Astrocyte of the spinal cord (primary cell): ENCODE measurements at regions not wholly inside any gene's neighbourhood (a gene's known extent, or its start where the extent isn't known, plus 50 kb on each side); places are given as distances from the start of the nearest gene placed in this dataset.

Experiments
- DNase-seq: peaks from one replicate; pipeline ENCODE4 v3.0.0; 2011; ENCODE audit warnings: low read depth, low spot score
- H3K4me3 ChIP-seq: 2 replicates; pipeline ENCODE4 v1.5.1; 2011; ENCODE audit warnings: low read depth, mild to moderate bottlenecking, low read length, moderate library complexity
- in situ Hi-C: cut with HindIII; loops from 2 replicates; pipeline ENCODE4 v1.10.0; 2017; ENCODE audit warnings: low sequenced_read_pairs
- TF ChIP-seq, protein P1 (sequence below): IDR thresholded peaks from 2 replicates; pipeline ENCODE4 v1.5.1; 2012; ENCODE audit warnings: low read depth, mild to moderate bottlenecking, low read length, inconsistent platforms

DNA sequence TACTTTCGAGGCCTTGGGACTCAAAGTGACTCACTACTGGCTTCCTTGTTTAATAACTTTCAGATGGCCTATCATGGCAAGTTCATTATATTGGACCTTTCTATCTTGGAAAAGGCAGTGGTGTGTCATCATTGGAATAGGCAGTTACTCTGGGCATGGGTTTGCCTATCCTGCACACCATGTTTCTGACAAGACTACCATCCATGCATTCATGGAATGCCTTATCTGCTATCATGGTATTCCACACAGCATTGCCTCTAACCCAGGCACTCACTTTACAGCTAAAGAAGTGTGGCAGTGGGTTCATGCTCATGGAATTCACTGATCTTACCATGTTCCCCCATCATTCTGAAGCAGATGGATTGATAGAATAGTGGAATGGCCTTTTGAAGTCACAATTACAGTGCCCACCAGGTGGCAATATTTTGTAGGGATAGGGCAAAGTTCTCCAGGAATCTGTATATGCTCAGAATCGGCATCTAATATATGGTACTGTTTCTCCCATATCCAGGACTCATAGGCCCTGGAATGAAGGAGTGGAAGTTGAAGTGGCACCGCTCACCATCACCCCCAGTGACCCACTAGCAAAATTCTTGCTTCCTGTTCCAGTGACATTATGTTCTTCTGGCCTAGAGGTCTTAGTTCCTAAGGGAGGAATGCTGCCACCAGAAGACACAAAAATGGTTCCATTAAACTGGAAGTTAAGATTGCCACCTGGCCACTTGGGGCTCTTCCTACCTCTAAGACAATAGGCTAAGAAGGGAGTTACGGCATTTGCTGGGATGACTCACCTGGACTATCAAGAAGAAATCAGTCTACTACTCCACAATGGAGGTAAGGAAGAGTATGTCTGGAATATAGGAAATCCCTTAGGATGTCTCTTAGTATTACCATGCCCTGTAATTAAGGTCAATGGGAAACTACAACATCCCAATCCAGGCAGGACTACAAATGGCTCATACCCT, 1161.4 kb downstream of the SI start:
- TF ChIP-seq, protein P1, sequence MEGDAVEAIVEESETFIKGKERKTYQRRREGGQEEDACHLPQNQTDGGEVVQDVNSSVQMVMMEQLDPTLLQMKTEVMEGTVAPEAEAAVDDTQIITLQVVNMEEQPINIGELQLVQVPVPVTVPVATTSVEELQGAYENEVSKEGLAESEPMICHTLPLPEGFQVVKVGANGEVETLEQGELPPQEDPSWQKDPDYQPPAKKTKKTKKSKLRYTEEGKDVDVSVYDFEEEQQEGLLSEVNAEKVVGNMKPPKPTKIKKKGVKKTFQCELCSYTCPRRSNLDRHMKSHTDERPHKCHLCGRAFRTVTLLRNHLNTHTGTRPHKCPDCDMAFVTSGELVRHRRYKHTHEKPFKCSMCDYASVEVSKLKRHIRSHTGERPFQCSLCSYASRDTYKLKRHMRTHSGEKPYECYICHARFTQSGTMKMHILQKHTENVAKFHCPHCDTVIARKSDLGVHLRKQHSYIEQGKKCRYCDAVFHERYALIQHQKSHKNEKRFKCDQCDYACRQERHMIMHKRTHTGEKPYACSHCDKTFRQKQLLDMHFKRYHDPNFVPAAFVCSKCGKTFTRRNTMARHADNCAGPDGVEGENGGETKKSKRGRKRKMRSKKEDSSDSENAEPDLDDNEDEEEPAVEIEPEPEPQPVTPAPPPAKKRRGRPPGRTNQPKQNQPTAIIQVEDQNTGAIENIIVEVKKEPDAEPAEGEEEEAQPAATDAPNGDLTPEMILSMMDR: no peak
- DNase-seq: no peak
- in situ Hi-C loops: no loop called here
- no peak overlapping the region for H3K4me3 ChIP-seq

DNA sequence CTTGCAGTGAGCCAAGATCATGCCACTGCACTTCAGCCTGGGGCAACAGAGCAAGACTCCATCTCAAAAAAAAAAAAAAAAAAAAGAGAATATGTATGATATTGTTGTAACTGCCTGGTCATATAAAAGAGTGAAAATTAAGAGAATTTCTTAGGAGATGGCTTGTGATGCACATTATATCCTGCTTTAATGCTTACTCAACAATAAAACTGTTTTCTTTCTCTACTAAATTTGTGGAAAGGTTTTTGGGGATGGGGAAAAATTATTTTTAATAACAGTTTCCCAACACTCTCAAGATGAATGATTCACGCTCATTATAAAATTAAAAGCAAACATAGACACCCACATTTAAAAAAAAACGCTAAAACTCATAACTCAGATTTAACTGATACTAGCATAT, 1163.0 kb downstream of the SI start:
- H3K4me3 ChIP-seq: no peak overlapping the region
- TF ChIP-seq, protein P1: no peak
- DNase-seq: no peak
- in situ Hi-C loops: no loop called here

DNA sequence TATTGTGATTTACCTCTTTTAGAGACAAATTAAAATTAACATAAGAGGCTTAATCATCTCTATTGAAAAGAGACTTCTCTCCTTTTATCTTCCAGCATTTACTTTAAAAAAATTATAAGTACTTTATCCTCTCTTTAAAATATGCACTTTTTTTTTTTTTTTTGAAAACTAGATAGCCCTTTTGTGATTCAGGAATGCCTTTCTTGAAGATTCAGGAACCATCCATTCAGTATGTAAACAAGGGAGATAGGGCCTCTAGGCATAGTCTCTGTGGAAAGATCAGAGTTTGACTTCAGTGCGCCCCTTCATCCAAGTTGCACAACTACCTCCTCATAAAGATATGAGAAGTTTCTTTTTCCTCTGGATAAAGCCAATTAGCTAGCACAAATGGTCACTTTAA, 1163.7 kb downstream of the SI start:
- DNase-seq: no peak
- in situ Hi-C loops: no loop called here
- TF ChIP-seq, protein P1: no peak
- no peak overlapping the region for H3K4me3 ChIP-seq

DNA sequence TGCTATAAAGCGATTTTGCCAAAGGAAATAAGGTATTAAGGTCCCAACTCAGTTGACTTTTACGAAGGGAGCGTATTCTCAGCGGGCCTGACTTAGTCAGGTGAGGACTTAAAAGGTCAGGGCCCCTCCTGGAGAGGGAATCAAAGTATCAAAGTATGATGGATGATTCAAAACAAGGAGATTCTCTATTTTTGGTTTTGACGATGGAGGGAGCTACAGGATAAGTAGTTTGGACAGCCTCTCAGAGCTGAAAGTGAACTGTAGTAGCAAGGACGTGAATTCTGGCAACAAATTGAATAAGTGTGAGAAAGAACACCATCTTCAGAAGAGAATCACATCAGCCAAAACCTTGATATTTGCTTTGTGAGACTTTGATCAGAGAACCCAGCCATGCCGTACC, 1186.5 kb downstream of the SI start:
- in situ Hi-C loops: no loop called here
- TF ChIP-seq, protein P1: no peak
- H3K4me3 ChIP-seq: no peak overlapping the region
- DNase-seq: no peak

DNA sequence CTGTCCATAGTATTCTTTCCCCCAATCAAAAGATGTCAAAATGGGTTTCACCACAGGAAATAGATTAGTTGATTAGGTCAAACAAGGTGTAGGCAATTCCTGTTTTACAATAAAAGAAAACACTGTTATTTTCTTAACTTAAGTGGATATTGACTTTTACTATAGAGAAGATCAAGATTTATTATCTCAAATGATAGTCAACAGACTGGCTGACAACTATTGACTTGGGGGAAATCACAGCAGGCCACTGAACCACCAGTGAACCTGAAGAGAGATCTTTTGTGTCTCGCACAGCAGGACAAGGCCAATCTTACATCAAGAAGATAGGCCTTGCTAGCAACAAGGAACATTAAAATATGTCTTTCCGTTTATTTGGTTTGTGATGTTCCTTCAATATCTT, 1187.6 kb downstream of the SI start:
- TF ChIP-seq, protein P1: no peak
- DNase-seq: no peak
- in situ Hi-C loops: no loop called here
- H3K4me3 ChIP-seq: no peak overlapping the region

DNA sequence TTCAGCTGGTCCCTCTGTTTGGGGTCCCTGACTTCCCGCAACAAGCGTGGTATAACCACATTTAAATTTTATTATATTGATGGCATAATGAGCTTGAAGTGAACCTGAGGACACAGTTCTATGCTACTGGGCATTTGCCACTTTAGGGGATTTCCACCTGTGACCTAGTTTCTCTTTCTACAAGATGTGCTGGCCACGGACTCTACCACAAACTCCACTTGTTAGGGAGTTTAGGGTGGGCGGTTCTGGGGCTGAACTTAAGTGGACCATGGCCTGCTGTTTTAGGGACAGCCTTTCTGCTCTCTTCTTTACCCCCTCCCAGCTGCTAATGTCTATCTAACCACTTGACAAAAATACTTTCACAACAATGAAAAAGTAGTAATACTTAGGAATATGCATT, 1199.1 kb downstream of the SI start:
- H3K4me3 ChIP-seq: no peak overlapping the region
- in situ Hi-C loops: no loop called here
- no peak for DNase-seq
- TF ChIP-seq, protein P1: no peak
